Lower leg skin (tissue), 3 donors: ENCODE measurements at regions not wholly inside any gene's neighbourhood (a gene's known extent, or its start where the extent isn't known, plus 50 kb on each side); places are given as distances from the start of the nearest gene placed in this dataset.

Experiments used
- CTCF ChIP-seq, 3 donors: fragments of 450-650 bp; IDR thresholded peaks; one replicate each; pipeline ENCODE4 v1.5.1; 2016; ENCODE audit warnings: antibody characterized with exemption in 3 of 3, mild to moderate bottlenecking in 3 of 3, moderate library complexity in 2 of 3
- POLR2A ChIP-seq, 2 donors: fragments of 450-650 bp; IDR thresholded peaks; one replicate each; pipeline ENCODE4 v1.6.1; 2016 to 2017; ENCODE audit warnings: antibody characterized with exemption in 2 of 2, mild to moderate bottlenecking in 1 of 2, moderate library complexity in 1 of 2

GRCh38 chr9:13786711-13787110 is 507.2 kb upstream of the MPDZ start:
- TF ChIP-seq CTCF (IDR thresholded peaks at IDR 0.05) (no peak), POLR2A (IDR thresholded peaks at IDR 0.05) (no peak)
